ENCODE measurements at regions not wholly inside any gene's neighbourhood (a gene's known extent, or its start where the extent isn't known, plus 50 kb on each side); places are given as distances from the start of the nearest gene placed in this dataset.
"Not testable (repeated sequence)": the region's sequence is repeated elsewhere in the genome, so short reads cannot be mapped to it uniquely, and the experiment has no call there.

DNA sequence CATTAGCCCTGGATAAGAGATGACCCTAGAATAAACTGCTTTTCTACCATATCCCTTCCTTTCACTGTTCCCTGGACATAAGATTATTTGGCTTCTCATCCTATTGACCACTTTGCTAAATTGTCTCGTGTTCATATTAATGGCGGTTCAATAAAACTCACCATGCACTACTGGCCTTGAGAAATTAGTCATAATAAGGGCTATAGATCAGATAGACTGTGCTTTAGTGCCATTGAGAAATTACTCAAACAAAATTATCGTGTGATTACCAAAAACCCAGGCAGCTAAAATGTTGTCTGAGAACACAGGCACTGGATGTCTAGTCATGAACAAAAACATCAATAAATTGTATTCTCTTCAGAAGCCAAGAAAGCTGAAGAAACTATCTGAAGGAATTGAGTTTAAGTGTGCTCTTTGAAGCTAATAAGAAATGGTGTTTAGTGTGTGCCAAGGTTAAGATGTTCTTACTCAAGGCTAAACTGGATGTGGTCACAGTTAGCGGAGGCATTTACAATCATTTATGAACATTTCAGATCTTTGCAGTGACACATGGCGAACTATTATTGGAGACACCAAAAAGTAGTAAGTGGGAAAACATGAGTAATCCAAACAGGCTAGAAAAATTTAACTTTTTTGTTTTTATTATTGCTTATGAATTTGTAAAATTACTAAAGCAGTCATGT, 460.4 kb upstream of the RORB start:
- no peak for DNase-seq

DNA sequence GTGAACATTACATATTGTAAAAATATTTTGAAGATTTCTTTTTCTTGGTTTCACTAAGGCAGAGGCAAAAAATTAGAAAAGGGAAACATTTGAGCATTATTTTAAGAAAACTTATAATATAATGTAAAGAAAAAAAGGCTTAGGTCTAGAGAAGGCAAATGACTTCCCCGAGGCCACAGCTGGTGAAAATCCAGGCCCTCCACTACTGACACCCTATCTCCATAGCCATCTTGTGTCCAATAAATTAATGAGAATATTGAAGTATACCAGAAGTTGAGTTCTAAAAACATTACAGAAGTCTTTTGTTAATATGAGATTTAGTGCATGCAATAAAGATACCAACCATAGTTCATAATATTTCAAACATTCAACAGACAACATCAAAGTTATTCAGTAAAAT, 459.9 kb upstream of the RORB start:
- no peak for DNase-seq

DNA sequence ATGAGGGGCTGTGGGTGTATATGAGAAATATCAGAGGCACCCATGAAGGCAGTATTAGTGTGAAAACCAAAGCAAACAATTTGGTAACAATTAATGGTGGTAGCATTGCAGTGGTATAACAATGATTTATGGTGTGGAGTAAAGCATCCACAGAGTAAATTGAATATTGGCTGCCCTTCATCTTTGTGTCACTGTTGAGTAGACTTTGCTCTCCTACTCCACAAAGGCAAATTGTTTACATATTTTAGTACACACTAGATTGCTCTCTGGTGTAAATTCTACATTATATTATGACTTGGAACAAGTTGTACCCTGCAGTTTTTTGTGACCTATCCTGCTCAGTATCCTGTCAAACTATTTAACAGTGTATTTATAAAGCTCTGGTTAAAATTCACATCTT, 455.5 kb upstream of the RORB start:
- DNase-seq, result no peak

DNA sequence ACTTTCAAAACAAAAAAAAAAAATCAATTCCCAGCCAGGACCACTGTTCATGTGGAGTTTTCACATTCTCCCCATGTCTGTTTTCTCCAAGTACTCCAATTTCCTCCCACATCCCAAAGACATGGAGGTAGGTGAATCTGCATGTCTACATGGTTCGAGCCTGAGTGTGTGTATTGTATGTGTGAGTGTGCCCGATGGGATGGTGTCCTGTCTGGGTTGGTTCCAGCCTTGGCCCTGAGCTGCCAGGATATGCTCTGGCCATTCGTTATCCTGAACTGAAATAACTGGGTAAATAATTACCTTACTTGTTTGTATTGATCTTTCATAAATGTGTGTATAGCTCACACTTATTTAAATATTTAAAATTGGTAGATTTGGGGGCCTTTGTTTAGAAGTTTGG, 452.3 kb upstream of the RORB start:
- DNase-seq, result no peak

DNA sequence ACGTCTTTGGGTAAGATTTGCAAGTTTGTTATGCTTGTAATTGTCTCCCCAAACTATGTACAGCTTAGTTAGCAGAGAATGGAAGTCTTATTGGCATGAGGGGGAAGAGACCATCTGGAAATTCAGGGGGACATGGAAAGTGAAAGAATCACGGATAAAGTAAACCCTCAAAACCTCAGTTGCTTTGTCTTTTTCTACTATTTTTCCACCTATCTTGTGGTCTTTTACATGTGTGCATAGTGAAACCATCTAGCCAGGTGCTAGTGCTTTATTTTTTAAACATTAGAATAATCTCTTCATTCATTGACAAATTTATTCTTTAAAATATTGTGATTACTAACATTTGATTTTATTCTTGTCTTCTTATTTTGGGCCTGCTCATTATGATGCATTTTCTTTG, 441.1 kb upstream of the RORB start:
- no peak for DNase-seq

DNA sequence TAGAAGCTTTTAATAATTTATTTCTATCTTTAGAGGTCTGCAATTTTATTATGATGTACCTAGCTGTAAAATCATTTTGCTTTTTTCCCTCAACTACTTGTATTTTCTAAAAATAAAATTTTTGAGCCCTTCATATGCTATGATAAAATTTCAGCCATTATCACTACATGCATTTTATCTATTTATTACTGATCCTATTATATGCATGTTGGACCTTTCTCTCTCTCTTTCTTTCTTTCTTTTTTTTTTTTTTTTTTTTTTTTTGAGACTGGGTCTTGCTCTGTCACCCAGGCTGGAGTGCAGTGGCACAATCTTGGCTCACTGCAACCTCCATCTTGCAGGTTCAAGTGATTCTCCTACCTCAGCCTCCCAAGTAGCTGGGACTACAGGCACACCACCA, 440.1 kb upstream of the RORB start:
- DNase-seq, result not testable (repeated sequence)

DNA sequence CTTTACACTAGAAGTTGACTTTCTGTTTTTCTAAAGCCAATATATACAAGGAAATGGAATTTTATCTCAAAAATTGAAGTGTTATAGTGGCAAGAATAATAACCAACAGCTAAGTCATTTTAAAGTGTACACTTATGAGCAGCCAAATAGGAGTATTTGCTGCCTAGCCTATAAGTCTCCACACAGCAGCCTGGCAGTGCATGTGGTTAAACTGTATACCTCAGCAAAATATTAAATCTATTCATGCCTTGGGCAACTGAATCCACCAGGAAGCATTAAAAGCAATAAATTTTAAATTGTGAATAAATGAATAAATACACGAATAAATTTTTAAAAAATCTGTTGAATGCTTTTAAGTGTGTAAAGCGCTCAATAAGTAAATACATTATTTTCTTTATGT, 432.4 kb upstream of the RORB start:
- no peak for DNase-seq

DNA sequence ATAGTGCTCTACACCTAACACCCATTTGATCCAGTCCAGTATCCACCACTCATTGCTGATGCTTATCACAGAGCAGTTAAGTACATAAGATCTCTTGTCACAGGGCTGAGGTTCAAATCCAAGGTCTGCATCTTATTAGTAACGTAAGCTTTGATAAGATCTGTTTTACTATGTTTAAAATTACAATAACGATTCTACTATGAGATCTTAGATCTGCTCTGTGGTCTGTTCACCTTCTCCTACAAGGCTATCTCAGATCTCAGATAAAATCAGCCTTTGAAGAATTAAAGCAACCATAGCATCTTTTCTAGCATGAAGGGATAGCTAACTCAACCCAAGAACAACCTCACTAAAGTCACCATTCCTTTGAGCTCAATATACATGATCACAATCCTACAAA, 431.0 kb upstream of the RORB start:
- DNase-seq, result no peak

DNA sequence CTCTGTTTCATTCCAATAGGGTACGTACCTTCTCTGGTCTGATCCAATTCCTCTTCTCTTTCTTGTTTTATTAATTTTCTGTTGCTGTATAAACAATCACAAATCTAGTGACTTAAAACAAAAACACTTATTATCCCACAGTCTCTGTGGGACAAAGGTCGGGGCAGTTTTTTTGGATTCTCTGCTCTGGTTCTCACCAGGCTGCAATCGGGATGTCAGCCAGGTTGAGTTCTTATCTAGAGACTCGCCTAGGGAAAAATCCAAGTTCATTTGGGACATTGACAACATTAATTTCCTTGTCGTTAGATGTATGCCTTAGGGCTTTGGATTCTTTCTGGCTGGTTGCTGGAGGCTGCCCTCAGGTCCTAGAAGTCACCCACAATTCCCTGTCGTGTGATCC, 430.5 kb upstream of the RORB start:
- no peak for DNase-seq

DNA sequence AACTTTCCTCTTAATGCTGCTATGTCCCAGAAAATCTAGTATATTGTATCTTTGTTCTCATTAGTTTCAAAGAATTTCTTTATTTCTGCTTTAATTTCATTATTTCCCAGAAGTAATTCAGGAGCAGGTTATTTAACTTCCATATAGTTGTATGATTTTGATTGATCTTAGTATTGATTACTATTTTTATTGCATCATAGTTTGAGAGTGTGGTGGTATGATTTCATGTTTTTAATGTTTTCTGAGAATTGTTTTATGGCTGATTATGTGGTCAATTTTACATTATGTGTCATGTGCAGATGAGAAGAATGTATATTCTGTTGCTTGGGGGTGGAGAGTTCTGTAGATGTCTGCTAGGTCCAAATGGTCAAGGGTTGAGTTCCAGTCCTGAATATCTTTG, 425.6 kb upstream of the RORB start:
- DNase-seq, result no peak

DNA sequence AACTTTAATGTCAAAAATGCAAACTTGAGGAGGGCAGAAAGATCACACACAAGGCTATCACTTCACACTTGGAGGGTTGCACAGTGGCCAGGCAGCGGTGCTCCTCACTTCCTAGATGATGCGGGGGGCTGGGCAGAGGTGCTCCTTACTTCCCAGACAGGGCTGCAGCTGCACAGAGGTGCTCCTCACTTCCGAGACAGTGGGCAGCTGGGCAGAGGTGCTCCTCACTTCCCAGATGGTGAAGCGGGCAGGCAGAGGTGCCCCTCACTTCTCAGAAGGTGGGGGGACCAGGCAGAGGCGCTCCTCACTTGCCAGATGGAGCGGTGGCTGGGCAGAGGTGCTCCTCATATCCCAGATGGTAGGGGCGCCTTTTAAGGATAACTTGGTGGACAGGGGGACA, 423.2 kb upstream of the RORB start:
- DNase-seq, result no peak

DNA sequence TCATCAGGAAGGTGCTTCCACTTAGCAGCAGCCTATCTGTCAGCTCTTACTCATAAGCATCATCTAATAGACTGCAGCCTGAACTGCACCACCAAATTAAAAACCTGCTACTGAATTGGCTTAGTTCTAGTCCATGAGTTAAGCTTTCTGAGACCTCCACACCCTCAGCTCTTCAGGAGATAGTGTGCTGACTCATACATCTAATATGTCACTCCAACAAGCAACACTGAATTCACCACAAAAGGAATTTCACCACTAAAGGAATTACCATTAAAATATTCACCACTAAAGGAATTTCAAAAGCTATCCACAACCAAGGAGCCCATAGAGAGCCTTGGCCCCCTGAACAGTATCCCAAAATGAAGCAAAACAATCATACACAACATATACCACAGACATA, 418.5 kb upstream of the RORB start:
- peak; percentile 64 for DNase-seq

DNA sequence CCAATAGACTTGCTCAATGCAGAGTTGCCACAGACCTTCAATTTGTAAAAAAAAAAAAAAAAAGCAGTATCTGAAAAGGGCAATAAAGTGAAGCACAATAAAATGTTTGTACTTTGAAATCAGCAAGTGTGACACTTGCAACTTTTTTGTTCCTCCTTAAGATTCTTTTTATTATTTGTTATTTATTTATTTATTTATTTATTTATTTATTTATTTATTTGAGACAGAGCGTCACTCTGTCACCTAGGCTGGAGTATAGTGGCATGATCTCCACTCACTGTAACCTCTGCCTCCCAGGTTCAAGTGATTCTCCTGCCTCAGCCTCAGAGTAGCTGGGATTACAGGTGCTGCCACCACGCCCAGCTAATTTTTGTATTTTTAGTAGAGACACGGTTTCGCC, 416.5 kb upstream of the RORB start:
- not testable (repeated sequence) for DNase-seq

DNA sequence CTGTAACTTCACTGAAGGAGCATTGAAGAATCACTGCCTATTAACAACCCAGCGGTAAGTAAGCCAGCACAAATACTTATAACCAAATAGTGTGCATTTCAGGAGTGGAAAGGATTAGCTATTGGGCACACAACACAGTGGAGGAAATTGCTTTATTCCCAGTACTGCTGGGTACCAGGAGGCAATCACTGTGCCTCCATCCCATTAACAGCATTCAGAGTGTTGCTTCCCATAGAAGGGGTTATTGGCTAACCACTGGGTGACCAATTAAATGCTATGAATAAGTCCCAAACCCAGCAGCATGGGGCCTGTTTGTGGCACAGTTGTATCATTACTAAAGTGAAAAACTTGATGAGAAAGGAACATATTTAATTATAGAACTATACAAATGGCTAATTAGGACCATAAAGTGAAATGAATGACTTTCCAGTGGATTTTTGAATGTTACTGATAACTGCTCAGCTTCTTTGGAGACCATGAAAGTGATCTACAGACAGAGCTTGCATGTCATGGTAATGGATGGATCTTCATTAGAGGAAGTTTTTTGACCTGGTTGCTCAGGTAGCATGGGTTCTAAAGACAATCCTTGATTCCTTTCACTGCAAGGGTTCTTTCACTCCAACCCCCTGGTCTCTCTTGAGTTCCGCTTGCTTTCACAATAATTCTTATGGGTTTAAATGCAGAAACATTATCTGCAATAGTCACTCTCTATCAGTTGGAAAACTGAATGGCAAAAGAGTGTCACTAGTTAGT, 413.3 kb upstream of the RORB start:
- no peak for DNase-seq

DNA sequence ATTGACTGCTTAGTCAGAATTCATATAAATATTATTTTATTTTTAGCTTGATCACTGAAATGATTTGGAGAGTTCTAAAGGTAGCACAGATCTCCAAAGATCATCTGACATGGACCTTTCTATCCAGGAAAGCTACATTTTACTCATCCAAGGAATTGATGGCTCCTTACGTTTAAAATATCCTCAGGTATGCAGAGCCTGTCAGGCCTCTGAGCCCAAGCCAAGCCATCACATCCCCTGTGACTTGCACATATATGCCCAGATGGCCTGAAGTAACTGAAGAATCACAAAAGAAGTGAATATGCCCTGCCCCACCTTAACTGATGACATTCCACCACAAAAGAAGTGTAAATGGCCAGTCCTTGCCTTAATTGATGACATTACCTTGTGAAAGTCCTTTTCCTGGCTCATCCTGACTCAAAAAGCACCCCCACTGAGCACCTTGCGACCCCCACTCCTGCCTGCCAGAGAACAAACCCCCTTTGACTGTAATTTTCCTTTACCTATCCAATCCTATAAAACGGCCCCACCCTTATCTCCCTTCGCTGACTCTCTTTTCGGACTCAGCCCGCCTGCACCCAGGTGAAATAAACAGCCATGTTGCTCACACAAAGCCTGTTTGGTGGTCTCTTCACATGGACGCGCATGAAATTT, 411.6 kb upstream of the RORB start:
- DNase-seq, result not testable (repeated sequence)

DNA sequence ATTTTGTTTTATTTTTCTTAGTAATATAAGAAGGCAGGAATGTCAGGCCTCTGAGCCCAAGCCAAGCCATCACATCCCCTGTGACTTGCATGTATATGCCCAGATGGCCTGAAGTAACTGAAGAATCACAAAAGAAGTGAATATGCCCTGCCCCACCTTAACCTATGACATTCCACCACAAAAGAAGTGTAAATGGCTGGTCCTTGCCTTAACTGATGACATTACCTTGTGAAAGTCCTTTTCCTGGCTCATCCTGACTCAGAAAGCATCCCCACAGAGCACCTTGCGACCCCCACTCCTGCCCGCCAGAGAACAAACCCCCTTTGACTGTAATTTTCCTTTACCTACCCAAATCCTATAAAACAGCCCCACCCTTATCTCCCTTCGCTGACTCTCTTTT, 406.2 kb upstream of the RORB start:
- not testable (repeated sequence) for DNase-seq

DNA sequence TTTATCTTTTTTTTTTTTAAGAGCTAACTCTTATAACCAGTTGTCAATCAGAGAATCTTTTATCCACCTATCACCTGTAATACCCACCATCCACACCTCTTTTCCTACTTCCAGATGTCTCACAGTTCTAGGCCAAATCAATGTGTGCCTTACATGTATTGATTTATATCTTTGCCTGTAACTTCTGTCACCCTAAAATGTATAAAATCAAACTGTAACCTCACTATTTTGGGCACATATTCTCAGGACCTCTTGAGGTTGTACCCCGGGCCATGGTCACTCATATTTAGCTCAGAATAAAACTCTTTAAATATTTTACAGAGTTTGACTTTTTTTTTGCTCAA, 404.7 kb upstream of the RORB start:
- DNase-seq, result no peak

DNA sequence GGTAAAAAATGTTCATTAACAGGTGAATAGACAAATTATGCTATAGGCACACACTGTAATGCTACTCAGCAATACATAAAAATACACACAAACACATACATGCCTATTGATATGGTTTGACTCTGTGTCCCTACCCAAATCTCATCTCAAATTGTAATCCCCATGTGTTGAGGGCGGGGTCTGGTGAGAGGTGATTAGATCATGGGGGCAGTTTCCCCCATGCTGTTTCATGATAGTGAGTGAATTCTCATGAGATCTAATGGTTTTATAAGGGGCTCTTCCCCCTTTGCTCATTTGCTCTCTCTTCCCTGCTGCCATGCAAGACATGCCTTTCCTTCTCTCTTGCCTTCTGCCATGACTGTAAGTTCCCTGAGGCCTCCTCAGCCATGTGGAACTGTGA, 403.1 kb upstream of the RORB start:
- DNase-seq, result not testable (repeated sequence)

DNA sequence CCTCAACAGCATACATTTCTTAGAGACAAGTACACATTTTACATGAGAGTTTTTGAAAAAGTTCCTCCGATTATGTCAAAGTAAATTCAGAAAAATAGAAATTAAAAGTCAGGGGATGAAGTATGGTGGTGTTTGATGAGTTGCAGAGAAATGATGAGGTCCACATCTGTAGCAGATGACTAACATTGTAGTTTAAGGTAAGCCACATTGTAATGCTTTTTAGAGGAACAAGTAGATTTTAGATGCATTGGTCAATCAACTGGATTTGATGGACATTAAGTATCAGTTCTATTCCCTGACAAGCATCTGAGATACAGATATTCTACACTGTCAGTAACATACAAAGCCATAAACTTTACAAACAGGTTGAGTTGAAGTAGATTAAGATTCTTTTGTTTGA, 402.4 kb upstream of the RORB start:
- DNase-seq, result no peak

DNA sequence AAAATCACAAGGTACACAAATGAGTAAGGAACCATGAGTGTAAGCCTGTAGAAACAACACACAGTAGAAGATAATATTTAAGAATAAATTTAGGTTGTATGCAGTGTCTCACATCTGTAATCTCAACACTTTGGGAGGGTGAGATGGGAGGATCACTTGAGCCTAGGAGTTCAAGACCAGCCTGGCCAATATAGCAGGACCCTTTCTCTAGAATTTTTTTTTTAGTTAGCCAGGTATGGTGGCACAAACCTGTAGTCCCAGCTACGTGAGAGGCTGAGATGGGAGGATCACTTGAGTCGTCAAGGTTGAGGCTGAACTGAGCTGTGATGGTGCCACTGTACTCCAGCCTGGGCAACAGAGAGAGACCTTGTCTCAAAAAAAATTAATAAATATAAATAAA, 401.2 kb upstream of the RORB start:
- DNase-seq, result no peak

DNA sequence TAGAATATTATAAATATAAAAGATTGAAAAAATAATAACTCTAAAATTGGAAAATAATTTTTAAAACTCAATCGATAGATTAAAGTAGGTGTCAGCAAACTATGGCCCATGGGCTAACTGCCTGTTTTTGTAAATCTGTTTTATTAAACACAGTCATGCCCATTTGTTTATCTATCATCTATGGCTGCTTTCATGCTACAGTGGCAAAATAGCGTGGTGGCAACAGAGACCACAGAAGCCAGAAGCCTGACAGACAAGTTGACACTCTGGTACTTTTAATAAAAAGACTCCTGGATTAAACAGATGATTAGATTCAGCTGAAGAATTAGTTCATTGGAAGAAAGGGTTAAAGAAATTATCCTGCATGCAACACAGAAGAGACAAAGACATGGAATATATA, 400.7 kb upstream of the RORB start:
- no peak for DNase-seq

DNA sequence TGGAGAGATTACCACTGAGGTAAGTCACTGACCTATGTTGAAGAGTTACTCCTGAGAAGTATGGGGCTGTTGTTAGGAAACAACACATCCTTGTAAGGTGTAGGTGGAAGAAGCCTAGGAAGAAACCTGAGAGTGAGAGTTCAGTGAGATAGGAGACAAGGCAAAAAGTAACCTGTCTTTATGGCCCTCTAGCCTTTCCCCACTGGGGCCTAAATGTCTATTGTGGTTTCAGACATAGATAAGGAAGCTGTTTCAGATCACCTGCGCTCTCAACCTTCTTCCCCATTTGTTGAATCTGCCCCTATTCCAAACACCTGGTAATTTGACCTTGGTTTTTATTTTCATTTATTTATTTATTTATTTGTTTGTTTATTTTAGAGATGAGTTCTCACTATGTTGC, 397.1 kb upstream of the RORB start:
- DNase-seq, result no peak

DNA sequence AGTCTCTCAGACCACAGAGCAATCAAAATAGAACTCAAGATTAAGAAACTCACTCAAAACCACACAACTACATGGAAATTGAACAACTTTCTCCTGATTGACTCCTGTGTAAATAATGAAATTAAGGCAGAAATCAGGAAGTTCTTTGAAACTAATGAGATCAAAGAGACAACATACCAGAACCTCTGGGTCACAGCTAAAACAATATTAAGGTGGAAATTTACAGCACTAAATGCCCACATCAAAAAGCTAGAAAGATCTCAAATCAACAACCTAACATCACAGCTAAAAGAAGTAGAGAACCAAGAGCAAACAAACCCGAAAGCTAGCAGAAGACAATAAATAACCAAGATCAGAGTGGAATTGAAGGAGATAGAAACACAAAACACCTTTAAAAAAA, 395.0 kb upstream of the RORB start:
- DNase-seq, result not testable (repeated sequence)

DNA sequence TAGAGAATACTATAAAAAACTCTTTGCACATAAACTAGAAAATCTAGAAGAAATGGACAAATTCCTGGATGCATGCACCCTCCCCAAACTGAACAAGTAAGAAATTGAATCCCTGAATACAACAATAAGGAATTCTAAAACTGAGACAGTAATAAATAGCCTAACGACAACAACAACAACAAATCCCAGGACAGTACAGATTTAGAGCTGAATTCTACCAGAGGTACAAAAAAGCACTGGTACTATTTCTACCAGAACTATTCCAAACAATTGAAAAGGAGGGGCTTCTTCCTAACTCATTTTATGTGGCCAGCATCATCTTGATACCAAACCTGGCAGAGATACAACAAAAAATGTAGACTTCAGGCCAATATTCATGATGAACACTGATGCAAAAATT, 394.4 kb upstream of the RORB start:
- no peak for DNase-seq

DNA sequence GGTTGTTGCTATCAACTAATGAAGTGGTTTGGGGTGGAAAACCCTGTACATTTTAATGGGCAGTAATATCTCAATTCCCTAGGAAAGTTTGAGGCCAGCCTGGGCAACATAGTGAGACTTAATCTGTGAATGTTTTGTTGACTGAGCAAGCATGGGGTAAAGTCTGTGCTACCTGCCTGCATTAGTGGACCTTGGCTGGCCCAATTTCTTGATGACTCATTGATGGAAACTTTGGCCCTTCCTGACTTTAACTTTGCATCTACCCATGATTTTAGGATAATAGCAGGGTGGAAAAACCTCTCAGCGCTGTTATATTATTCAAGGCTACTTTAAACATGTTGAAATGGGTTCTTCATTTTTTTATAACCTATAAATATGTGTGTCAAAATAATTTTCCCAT, 389.4 kb upstream of the RORB start:
- DNase-seq, result no peak

Data from islet precursor cell (in vitro differentiated cells).